ENCODE measurements at regions not wholly inside any gene's neighbourhood (a gene's known extent, or its start where the extent isn't known, plus 50 kb on each side); places are given as distances from the start of the nearest gene placed in this dataset.

- TF ChIP-seq CHD7 (IDR thresholded peaks at IDR 0.05; ENCODE audit: insufficient replicate concordance, low read length) (no peak), ZNF274 (IDR thresholded peaks at IDR 0.05; ENCODE audit: borderline replicate concordance, extremely low read depth, low read length) (no peak), POU5F1 (IDR thresholded peaks at IDR 0.05; ENCODE audit: low read depth, low read length) (no peak)
These were observed 112.8 kb upstream of the GPR12 start (continued) for GRCh38 chr13:26873386-26873698.

Measured in H1 (cell line).